Mucosa of descending colon (tissue), 3 donors: ENCODE measurements at regions not wholly inside any gene's neighbourhood (a gene's known extent, or its start where the extent isn't known, plus 50 kb on each side); places are given as distances from the start of the nearest gene placed in this dataset.

Experiments used
- ATAC-seq: fragments of 200-7000 bp; cut with Tn5 transposase; one replicate; pipeline ENCODE4 v1.9.1; 2020; ENCODE audit warnings: mild to moderate bottlenecking, moderate library complexity
- DNase-seq, 3 donors: peaks; one replicate each; pipeline ENCODE4 v3.0.0-alpha.2; 2020
- H3K36me3 ChIP-seq: fragments of 200-600 bp; one replicate; pipeline ENCODE4 v1.8.0; 2021; ENCODE audit warnings: low read depth, mild to moderate bottlenecking
- H3K4me1 ChIP-seq: fragments of 200-600 bp; one replicate; pipeline ENCODE4 v1.8.0; 2021; ENCODE audit warnings: low read depth, mild to moderate bottlenecking
- H3K4me3 ChIP-seq: fragments of 200-600 bp; one replicate; pipeline ENCODE4 v1.8.0; 2021; ENCODE audit warnings: mild to moderate bottlenecking
- H3K9me3 ChIP-seq: fragments of 200-600 bp; one replicate; pipeline ENCODE4 v1.8.0; 2021; ENCODE audit warnings: mild to moderate bottlenecking
- CTCF ChIP-seq: fragments of 200-600 bp; IDR thresholded peaks from one replicate; pipeline ENCODE4 v1.8.0; 2022; ENCODE audit warnings: antibody characterized with exemption, mild to moderate bottlenecking
- intact Hi-C, 2 donors: fragments of 100-400 bp; cut with DNase I in 1 of 2; cut with micrococcal nuclease in 1 of 2; formaldehyde crosslinking; loops; one replicate each; pipeline versions ENCODE4 v1.11.0 to v1.11.1; 2022; cut with DNase I, micrococcal nuclease
- donor health status: DM: no; HTN: no; CAD: no; lungs with moderate emphysema.
- donor health status: DM: no; HTN: no; CAD: no.
- donor health status: DM: no; HTN: yes; CAD: no.

- intact Hi-C loops, result no loop called here
- ATAC-seq (no peak), DNase-seq (no peak)
- Histone ChIP-seq H3K9me3 (no peaks in the 10 kb centered on the region), H3K4me3 (no peak overlapping the region), H3K4me1 (no peaks in the 10 kb centered on the region), H3K36me3 (no peaks in the 10 kb centered on the region)
- TF ChIP-seq CTCF, result no peak
Observed at GRCh38 chr10:44068716-44069482, 316.0 kb downstream of the CXCL12 start.

- no peak for ATAC-seq
- Histone ChIP-seq H3K4me1 (no peaks in the 10 kb centered on the region), H3K9me3 (no peaks in the 10 kb centered on the region), H3K36me3 (no peaks in the 10 kb centered on the region), H3K4me3 (no peak overlapping the region)
- TF ChIP-seq CTCF, result no peak
- DNase-seq, result no peak
- intact Hi-C loops, result no loop called here
Observed at GRCh38 chr10:44067432-44067831, 317.5 kb downstream of the CXCL12 start.

GRCh38 chr10:44066527-44067255, 318.2 kb downstream of the CXCL12 start:
- no peaks in the 10 kb centered on the region for H3K9me3 ChIP-seq
- no peak for ATAC-seq
- intact Hi-C loops, result no loop called here
- no peak for TF ChIP-seq CTCF
- no peaks in the 10 kb centered on the region for H3K4me1 ChIP-seq
- no peak for DNase-seq
- H3K36me3 ChIP-seq, result no peaks in the 10 kb centered on the region
- H3K4me3 ChIP-seq, result no peak overlapping the region

GRCh38 chr10:44065788-44066526, 318.9 kb downstream of the CXCL12 start:
- DNase-seq, result no peak
- Histone ChIP-seq H3K36me3 (no peaks in the 10 kb centered on the region), H3K4me1 (no peaks in the 10 kb centered on the region), H3K4me3 (no peak overlapping the region), H3K9me3 (no peaks in the 10 kb centered on the region)
- no peak for TF ChIP-seq CTCF
- intact Hi-C loops, result no loop called here
- no peak for ATAC-seq

GRCh38 chr10:44064987-44065787, 319.7 kb downstream of the CXCL12 start:
- ATAC-seq, result no peak
- Histone ChIP-seq H3K4me1 (no peaks in the 10 kb centered on the region), H3K9me3 (no peaks in the 10 kb centered on the region), H3K4me3 (no peak overlapping the region), H3K36me3 (no peaks in the 10 kb centered on the region)
- no peak for TF ChIP-seq CTCF
- no peak for DNase-seq
- intact Hi-C loops, result no loop called here
